Left cardiac atrium (tissue), 4 donors: ENCODE measurements at regions not wholly inside any gene's neighbourhood (a gene's known extent, or its start where the extent isn't known, plus 50 kb on each side); places are given as distances from the start of the nearest gene placed in this dataset.

ENCODE experiments used
- ATAC-seq, 2 donors: fragments of 200-7000 bp; cut with Tn5 transposase; one replicate each; pipeline ENCODE4 v1.9.1; 2020; ENCODE audit warnings: mild to moderate bottlenecking in 2 of 2, moderate library complexity in 2 of 2
- DNase-seq: peaks from one replicate; pipeline ENCODE4 v3.0.0-alpha.2; 2020
- intact Hi-C, 2 donors: fragments of 100-400 bp; cut with DNase I; formaldehyde crosslinking; loops; one replicate each; pipeline versions ENCODE4 v1.14.1 to v1.15.1; 2022 to 2023
- donor health status: DM: no; HTN: yes; CAD: no.
- donor health status: DM: no; HTN: yes; CAD: no; lungs with severe emphysema.
- donor health status: DM: yes; HTN: yes; CAD: no.
- donor health status: Dilated cardiomyopathy.

DNA sequence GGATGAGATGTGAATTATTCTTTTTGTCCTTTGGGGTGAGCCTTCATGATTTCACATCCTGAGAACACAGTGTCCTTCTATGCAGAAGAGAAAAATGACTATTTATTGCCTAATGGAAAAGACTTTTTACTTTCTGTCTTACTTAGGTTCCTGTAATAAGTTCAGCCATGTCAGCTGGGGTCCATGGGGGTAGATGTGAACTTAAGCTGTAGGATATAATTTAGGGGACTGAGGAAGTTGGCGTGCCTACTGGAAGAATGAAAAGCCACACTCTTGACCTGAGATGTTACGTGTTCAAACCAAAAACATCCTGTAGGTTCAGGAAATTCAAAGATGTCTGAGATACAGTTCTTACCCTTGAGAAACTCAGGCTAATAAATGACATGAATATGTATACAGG, 660.5 kb downstream of the TOX3 start:
- ATAC-seq (no peak), DNase-seq (no peak)
- intact Hi-C loops: no loop called here

DNA sequence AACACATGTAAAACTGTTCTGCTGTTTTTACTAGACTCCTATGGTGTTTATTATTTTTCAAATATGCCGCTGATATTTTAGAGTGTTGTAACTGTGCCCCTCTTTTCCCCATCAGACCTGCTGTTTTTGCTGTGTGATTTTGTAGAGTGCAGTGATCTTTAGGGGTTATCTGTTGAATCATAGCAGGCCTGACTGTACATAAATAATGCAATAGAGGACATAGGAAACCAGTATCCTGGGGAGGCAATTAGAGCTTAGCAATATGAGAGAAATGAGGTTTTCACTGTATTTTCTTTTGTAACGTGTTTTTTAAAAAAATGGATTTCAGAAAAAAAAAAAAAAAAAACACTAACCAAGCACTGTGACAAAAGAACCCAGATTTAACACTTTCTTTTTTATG, 662.2 kb downstream of the TOX3 start:
- ATAC-seq (no peak), DNase-seq (no peak)
- intact Hi-C loops: no loop called here

DNA sequence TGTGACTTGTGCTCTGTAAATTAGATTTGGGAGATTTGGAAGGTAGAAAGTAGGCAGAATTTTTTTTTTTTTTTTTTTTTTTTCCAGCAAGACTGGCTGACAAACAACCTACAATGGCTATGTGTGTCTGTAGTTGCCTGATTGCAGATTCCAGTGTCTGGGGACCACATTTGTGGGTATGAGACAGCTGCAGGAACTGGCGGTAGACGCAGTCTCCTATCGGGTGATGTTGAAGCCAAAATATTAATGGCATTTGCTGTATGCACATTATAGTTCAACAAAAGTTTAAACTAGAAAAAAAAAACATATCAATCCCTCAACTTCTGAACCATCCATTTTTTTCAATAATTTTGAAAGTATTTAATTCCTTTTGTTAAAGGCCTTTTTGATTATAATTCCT, 665.2 kb downstream of the TOX3 start:
- DNase-seq (no peak), ATAC-seq (no peak)
- intact Hi-C loops: no loop called here

DNA sequence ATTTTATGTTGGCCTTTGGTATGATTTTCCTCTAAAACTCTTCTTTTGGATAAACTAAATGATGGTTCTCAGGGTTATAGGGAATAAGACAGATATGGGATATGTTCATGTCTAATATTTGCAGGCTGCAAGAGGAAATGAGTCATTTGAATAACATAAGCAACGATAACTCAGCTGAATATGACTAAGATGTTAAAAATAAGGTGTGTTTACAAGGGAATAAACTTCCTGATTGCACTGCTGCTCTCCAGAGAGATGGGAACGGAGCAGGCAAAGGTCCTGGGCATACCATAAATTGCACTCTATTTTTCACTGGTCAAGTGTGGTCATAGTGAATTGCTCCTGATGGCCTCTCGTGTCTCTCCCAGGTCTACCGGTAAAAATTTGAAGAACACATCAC, 666.2 kb downstream of the TOX3 start:
- no peak for DNase-seq
- intact Hi-C loops: no loop called here
- ATAC-seq: peak in 1 of 2 donors; percentile 30

DNA sequence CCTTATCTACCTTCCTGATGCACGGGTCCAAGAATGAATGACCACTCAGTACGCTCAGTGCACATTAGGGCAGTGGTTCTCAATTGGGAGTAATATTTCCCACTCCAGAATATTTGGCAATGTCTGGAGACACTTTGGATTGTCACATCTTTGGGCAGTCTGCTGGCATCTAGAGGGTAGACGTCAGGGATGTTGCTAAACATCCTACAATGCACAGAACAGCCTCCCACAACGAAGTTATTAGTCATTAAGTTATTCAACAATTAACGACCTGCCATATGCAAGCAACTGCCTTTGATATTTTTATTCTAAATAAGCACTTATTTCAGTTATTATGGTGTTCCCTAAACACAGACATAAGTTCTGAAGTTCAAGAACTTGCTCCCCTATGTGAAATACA, 669.3 kb downstream of the TOX3 start:
- DNase-seq (no peak), ATAC-seq (no peak)
- intact Hi-C loops: no loop called here

DNA sequence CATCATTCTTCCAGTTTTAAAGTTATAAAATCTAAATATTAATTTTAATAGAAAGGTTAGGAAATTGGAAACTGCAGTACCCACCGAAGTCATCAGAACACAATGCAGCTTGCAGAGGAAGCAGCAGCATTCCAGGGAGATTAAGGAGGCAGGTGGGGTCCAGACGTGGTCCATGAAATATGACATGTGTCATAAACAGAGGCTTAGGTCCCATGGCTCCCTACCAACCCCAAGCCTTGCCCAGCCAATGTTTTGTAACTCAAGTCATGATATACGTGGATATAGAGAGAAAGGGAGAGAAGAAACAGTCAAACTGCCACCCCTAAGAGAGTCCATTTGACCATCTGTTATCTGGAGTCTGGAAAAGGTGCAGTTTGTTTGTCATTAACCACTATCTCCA, 670.0 kb downstream of the TOX3 start:
- no peak for DNase-seq

DNA sequence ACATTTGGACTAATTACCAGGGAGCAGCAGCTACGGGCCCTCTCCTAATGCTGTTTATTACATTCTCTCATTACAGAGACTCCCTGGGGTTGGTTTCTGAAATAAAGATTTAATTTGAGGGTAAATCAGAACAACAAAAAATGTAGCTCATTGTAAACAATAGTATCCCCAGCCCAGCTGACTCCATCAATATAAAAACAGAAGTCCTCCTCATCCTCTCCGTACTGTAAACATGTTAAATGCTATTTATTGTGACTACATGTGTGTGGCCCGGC, 670.4 kb downstream of the TOX3 start:
- DNase-seq: no peak
- intact Hi-C loops: no loop called here
- ATAC-seq: no peak

More for the DNA sequence above, 670.0 kb downstream of the TOX3 start:
- intact Hi-C loops: no loop called here
- no peak for ATAC-seq

DNA sequence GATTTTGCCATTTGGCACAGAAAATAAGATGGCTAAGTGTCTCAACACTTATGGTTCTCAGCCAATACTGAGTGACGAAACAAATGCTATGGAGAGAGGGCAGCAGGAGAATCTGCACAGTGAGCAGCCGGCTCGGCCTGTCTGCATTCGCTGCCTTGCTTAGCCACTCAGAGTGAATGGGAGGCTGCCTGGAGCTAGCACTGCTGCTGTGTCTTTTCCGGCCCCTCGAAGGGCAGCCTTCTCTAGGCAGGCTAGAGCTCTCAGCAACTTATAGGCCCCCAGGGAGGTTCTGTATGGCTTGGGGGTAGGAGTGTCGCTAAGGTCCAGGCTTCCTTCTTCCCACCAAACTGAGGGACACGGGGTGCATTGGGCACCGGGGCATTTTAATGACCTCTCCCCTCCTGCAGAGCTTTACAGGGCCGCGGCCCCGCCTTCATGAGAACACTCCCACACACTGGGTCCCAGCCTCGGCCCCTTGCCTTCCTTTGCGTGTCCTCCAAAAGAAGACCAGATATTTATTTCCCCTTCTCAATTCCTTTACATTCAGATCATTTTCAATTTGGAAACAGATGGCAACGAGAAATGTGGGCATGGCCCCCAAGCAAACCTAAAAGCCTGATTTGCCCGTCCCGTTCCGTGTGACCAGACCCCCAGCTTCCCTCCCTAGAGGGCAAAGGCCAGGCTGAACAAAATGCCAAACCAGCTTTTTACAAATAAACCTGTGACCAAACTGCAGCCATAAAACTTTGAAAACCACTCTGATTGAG, 670.9 kb downstream of the TOX3 start:
- DNase-seq (no peak), ATAC-seq (no peak)
- intact Hi-C loops: no loop called here

DNA sequence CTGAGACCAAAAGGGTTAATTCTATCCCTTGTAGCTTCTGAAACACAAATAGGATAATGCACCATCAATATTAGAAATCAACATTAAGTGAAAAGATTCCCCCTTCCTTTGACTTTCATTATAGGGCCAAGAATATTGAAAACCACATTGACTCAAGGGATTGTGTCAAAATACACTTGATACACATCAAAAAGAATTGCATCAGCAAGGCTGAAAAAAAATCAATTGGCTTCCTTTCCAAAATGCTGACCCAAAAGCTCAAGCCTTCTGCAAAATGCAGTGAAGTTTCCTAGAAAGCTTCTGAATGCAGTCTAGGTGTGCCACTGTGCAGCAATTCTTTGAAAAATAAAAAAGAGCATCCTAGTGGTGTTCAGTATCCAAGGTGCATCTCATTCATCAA, 674.4 kb downstream of the TOX3 start:
- intact Hi-C loops: no loop called here
- no peak for ATAC-seq
- no peak for DNase-seq

DNA sequence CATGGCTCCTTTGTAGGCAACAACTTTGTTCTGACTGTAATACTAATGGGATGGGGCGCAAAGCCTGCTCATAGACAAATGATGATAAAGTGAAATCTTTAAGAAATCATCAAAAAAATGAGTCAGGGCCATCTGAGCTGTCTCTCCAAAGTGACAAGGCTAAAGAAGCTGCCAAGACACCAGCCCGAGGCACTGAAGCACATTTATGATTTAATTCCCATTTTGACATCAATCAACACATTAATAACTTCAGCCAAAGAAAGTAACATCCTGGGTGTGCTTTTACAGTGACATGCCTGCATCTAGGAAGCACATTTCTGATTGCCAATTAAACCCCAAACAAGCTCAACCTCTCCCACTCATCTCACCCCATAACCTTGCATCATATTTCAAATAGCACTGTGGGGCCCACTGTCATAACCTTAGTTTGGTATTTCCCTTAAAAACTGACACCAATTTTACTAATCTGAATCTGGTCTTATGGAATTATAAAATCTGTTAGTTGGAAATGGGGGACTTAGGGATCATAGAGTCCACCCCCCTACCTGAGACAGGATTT, 676.6 kb downstream of the TOX3 start:
- ATAC-seq: no peak
- no peak for DNase-seq
- intact Hi-C loops: no loop called here

DNA sequence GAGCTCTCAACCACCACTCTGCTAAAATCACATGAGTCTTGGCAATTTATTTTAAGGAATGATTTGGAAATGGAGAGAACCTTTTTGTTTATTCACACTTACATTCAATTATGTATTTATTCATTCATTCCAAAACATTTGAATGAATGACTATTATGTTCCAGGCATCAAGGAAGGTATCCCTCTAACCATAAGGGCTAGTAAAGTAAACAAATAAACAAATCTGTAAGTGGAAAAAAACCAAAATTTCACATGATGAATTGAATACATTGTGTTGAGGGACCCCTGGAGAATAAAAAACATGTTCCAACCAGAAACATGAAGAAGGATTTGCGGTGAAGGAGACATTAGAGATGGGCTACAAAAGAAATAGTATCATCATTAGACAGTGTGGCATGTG, 677.8 kb downstream of the TOX3 start:
- ATAC-seq: no peak
- intact Hi-C loops: no loop called here
- DNase-seq: no peak

DNA sequence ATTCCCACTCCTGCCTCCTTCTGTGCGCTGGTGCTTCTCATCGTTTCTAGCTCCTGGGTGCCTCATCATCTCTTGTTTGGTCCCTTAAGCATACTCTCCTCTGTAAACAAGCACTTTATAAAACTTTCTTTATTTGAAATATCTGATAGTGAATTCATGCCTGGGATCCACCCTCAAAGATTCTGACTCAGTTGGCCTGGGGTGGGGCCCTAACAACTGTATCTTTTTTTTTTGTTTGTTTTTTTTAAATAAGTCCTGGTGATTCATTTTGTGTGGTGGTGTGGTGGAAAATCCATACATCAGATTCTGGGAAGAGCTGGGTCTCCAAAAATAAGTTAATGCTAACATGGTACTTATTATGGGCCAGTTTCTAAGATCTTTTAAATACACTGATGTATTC, 678.3 kb downstream of the TOX3 start:
- intact Hi-C loops: no loop called here
- no peak for ATAC-seq
- no peak for DNase-seq

DNA sequence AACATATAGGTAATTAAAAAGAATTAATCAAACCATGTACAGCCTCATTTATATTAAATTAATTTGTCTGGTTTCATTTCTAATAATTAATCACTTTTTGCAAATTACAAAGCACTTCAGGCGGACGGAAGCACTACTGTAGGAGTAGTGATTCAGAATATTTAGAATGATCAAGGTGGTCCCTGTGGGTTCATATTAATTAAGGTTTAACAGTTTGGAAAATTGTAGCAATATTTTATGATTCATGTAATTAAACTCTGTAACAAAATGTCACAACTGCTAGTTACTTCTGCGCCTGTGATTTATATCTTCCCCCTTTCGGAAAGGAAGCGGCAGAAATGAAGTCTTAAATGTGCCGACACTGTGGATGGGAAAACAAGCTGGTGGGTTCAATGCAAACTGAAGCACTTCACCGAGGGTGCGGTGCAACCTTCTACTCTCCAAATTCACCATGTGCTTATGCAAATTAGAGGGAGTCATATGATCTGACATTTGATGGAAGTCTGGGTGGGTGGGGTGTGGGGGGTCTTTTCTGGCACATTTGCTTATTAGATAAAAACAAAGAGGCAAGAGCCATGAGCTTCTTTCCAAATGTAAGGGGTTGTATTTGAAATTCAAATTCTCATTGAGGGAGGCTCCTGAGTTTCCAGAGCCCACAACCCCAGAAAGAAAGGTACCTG, 679.4 kb downstream of the TOX3 start:
- ATAC-seq: no peak
- intact Hi-C loops: no loop called here
- DNase-seq: no peak

DNA sequence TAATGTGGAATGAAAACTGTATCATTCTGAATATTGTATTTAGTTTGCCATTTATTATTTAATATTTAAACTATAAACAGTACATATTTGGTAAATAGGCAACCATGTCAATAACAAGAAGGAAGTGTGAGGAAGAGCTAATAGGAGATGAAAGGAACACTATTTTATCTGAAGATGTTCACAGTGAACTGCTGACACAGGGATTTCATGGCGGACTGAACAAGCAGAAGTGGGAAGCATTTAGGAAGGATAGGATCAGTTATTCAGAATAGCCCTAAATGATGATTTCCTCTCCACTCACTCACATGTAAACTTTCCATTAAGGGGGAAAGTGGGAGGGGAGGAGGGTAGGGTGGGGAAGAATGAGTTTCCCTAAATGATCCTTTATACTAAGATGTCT, 682.4 kb downstream of the TOX3 start:
- intact Hi-C loops: no loop called here
- ATAC-seq (no peak), DNase-seq (no peak)

DNA sequence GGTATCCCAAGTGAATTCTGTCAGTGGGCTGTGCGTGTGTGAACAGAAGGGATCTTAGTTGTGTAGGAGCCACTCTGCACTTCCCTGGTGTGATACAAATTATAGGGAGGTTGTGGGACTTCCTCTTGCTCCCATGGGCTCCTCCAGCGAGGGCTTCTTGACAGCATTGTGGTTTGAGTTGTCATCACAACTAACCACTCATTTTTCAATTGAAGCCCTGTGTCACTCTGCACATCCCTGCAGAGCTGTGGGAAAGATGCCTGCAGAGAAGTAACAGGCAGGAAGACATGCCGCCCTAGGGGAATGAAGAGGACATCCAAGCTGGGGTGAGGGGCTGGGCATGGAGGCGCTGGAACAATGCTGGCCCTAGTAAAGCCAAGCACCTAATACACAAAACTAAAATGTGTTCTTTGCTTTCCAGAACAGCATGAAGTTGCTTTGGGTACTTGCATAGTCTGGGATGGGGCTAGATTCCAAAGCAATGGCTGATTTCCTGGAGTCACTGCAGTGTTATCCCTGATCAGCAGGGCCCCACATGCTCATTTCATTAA, 692.5 kb downstream of the TOX3 start:
- intact Hi-C loops: no loop called here
- DNase-seq (no peak), ATAC-seq (no peak)

DNA sequence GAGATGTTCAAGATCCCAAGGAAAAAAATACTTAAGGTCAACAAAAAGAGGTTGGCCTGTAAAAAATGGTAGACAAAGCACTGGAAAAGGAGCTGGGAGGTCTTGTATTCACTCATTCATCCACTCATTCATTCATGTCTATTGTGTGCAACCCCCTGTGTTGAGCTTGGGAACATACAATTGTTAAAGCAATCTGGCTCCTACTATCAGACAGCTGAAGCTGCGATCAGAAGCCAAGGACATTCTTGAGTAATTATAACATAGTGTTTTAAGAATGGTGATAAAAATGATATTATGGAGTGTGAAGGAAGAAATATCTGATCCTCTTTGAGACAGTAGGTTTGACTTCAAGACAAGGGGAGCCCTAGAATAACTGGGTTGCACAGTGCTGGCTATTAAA, 693.4 kb downstream of the TOX3 start:
- ATAC-seq (peak in 1 of 2 donors; percentile 49), DNase-seq (no peak)
- intact Hi-C loops: no loop called here

DNA sequence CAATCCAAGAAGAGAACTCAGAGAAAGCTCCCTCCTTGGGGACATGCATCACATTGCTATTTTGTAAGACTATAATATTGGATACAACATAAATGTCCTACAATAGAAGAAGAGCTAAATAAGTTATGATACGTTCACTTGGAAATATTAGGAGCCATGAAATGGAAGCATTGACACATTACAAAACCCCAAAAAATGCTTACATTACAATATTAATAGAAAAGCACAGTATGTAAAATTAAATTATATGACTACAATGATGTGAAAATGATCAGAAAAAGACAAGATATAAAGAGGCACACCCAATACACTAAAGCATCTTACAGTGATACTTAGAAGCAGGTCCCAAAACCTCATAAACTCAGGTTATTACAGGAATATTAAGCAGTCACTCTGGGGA, 694.1 kb downstream of the TOX3 start:
- intact Hi-C loops: no loop called here
- DNase-seq (no peak), ATAC-seq (no peak)

DNA sequence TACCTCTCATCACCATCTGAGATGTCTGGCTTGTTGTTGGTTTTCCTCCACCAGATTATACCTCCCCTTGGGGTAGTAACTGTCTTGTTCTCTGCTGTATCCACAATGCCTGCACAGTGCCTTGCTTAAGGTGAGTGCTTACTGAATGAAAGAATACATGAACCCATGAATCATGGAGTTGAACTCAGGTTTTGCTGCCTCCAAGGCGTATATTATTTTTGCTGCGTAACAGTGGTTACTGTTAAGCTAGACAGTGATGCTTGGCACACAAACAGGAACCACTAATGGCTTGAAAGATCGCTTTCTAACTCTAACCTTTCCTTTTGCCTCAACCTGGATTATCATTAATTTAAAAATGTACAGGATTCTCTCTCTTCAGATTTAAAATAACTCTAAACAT, 695.8 kb downstream of the TOX3 start:
- no peak for ATAC-seq
- intact Hi-C loops: no loop called here
- DNase-seq: no peak

DNA sequence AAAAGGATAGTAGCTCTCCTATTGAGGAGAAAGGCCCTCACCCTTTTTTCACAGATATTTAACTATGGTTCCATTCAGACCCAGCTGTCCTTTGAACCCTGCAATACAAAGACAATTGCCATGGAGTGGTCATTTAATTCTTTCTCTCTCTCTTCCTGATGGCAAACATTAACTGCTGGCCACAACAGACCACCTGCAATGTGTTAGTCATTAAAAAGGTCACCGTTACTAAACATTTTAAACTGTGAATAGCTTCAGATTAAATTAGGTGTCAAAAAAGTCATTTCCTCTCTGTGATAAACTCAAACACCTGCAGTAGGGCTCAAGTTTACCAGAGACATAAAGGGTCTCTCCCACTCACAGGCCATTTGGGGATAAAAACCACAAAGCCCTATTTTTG, 697.2 kb downstream of the TOX3 start:
- no peak for DNase-seq
- ATAC-seq: no peak
- intact Hi-C loops: no loop called here

DNA sequence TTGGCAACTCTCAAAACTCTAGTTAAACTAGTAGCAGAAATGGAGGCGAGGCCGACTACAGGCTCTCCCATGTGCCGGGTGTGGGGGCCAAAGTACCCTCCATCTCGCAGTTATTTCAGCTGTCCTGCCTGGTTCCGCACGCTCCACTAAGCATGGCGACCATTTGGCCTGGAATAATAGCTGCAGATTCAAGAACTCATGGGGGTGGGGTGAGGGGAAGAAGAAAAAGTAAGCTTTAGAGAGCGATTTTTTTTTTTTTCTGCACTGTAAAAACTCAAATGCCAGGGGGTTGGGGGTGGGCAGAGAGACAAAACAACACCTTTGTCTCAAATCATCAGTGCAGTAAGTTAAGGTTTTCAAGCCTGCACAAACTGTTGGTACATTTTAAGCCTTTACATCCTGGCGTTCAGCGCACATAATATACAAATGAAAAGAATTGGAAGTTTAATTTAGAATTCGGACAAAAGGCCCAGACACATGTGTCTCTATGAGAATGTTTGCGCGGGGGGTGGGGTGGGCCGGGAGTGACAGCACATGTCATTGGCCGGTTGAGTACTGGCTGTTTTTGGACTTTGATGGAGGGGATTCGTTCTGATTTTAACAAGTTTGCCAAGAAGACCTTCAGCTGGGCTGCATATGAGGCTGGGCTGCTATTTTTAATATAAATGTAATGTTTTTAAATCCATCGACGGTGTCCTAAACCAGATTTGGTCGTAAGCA, 694.7 kb upstream of the SALL1 start:
- ATAC-seq (no peak), DNase-seq (no peak)
- intact Hi-C loops: no loop called here
